Fibroblast of skin of back (primary cell): ENCODE measurements at regions not wholly inside any gene's neighbourhood (a gene's known extent, or its start where the extent isn't known, plus 50 kb on each side); places are given as distances from the start of the nearest gene placed in this dataset.
"Not testable (repeated sequence)": the region's sequence is repeated elsewhere in the genome, so short reads cannot be mapped to it uniquely, and the experiment has no call there.

Source experiments
- DNase-seq: peaks from one replicate; pipeline ENCODE4 v3.0.0-alpha.2; 2013

DNA sequence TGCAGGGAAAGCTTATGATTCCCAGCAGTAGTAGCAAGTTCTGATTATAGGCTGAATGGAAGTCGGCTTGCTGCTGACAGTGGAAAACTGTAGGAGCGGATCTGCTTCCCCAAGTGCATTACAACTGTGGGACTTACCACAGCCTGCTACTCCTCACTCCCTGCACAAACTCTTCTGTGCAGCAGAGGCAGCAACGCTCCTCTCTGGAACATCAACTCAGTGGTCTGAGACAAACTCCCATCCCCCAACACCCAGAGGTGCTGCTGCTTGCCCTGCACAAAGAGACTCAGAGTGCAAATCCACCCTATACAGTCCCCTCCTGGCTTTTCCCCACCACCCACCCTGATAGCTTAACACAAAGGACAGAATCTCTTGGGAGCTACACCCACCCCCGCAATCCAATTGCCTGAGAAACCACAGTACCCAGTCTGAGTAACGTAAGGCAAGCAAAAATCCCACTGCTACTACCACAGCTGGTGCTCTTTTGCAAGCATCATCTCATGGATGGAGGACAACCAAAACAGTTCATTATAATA lies 1455.2 kb downstream of the AMY1C start:
- DNase-seq: no peak

DNA sequence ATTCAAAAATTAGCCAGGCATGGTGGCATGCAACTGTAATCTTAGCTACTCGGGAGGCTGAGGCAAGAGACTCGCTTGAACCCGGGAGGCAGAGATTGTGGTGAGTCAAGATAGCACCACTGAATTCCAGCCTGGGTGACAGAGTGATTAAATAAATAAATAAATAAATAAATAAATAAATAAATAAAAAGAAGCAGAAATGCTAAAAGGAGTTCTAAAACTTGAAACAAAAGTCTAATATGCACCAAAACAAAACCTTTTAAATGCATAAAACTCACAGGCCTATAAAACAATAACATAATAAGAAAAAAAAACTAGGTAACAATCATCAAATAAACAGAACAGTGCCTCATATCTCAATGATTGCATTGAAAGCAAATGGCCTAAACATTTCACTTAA lies 1458.9 kb downstream of the AMY1C start:
- no peak for DNase-seq

DNA sequence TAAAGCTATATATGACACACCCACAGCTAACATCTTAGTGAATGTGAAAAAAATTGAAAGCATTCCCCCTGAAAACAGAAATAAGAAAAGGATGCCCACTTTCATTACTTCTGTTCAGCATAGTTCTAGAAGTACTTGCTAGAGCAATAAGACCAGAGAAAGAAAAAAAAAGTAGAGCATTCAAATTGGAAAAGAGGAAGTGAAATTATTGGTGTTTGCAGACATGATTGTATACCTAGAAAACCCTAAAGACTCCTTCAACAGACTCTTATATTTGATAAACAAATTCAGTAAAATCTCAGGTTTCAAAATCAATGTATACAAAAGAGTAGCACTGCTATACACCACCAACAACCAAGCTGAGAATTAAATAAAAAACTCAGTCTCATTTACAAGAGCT lies 1461.0 kb downstream of the AMY1C start:
- DNase-seq: no peak

DNA sequence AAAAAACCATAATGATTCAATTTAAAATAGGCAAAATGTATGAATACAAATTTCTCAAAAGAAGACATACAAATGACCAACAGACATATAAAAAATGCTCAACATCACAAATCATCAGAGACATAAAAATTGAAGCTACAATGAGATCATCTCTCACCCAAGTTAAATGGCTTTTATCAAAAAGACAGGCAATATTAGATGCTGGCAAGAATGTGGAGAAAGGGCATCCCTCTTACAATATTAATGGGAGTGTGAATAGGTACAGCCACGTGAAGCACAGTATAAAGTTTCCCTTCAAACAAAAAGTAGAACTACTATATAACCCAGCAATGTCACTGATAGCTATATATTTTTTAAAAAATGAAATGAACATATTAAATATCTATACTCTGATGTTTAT lies 1481.7 kb downstream of the AMY1C start:
- no peak for DNase-seq

DNA sequence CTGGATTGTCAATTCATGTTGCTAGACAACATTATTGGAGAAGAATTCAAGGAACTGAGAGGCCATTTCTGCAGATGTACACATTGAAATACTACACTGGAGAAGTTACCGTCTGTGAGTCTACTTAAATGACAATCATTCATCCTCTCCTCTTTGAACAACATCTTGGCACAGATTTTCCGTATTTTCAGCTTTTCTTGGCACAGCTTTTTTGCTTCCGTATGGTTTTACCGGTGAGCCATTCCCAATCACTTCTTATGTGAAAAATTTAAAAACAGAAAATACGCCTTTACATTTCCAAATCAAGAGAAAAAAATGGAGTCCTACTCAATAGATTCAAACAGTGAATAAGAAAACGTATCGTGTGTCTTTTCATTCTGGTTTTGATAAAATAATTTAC lies 1493.7 kb downstream of the AMY1C start:
- DNase-seq: no peak

DNA sequence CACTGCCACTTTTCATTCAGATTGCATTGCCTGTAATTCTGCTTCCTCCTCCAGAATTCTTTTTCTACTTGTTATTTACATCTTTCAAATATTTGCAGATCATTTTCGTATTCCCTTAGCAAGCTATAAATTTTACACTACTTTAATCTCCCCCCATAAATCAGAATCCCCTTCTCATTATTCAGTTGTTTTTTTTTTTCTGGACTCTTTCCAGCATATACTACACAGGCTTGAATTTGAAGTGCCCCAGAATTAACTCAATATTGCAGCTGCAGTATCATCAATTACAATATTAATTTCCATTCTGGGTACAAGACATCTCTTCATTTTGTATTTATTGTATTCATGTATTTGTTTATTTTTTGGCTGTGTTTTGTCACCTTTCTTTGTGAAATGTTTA lies 1494.3 kb downstream of the AMY1C start:
- DNase-seq: no peak

DNA sequence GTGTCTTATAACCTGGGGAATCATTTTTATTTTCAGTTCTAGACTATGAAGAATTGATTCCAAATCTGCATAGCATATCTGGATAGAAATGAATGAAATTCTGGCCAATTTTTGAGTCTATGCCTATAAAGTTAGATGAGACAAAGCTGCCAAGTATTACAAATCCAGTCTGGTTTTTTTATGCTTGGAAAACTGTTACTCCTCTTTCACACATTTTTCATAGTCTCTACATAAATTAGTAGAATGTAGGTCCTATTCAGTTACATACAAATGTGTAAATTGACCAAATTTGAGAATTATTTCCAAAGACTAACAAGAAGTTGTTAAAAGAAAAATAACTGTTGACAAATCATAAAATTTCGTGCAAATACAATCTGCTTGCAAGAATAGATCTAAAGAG lies 1505.2 kb downstream of the AMY1C start:
- no peak for DNase-seq

DNA sequence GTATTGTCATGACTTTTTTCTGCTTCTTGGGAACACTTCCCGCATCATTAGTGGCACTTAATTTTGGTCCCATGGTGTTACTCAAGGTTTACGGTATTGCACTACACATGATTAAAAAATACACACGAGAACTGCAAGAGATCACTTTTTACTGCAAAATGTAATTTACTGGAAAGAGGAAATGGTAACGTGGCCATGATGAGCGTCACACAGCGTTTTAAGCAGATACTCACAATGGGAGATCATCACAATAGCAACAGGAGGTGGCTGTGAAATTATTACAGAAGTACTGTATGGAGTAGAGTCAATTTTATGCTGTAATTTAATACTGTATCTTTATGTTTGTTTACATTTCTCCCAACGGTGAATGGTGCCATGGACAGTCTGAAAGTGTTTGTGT lies 1510.3 kb downstream of the AMY1C start:
- no peak for DNase-seq

DNA sequence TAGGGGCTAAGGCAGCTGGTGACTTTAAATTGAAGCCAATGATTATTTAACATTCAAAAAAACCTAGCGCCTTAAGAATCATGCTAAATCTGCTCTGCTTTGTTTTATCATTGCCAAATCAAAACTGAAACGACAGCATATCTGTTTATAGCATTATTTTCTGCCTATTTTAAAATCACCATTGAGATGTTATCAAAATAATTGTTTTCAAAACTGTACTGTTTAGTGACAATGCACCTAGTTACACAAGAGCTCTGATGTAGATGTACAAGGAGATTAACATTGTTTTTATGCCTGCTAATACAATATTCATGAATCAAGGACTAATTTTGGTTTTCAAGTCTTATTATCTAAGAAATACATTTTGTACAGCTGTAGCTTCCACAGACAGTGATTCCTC lies 1521.3 kb downstream of the AMY1C start:
- DNase-seq: no peak

DNA sequence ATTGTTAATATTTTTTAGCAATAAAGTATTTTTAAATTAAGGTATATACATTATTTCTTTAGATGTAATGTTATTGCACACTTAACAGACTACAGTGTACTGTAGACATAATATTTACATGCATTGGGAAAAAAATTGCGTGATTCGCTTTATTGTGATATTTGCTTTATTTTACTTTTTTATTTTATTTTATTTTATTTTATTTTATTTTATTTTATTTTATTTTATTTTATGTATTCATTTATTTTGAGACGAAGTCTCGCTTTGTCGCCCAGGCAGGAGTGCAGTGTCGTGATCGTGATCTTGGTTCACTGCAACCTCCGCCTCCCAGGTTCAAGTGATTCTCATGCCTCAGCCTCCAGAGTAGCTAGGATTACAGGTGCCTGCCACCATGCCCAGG lies 1522.7 kb downstream of the AMY1C start:
- not testable (repeated sequence) for DNase-seq

DNA sequence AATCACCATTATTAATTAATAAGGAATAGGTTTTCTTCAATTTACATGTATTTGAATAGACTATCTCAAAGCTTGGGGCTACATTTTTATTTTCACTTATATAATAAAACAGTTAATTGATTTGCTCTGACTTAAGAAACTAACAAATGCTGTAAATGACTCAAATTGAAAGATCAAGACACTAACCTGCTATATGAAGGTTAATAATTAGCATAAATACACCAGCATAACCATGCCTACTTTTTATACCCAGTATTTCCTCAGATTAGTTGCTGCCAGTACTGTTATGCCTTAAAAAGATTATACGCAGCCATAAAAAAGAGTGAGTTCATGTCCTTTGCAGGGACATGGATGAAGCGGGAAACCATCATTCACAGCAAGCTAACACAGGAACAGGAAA lies 1545.1 kb downstream of the AMY1C start:
- DNase-seq: no peak

DNA sequence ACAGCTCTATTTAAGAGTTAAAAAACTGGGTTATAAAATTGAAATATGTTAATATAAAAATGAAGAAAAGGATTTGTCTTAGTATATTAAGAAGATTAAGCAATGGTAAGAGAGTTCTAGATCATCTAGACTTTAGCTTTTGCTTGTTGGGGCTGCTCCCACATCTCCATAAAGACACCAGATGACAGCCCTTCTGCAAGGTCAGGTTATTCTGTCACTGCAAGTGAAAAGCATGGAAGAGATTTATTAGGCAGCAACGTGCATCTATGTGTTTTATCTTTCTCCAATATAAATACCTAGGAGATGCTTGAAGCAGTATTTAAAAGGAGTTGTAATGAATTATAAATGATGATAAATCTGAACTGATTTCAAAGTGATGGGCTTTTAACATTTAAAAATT lies 1560.4 kb downstream of the AMY1C start:
- no peak for DNase-seq

DNA sequence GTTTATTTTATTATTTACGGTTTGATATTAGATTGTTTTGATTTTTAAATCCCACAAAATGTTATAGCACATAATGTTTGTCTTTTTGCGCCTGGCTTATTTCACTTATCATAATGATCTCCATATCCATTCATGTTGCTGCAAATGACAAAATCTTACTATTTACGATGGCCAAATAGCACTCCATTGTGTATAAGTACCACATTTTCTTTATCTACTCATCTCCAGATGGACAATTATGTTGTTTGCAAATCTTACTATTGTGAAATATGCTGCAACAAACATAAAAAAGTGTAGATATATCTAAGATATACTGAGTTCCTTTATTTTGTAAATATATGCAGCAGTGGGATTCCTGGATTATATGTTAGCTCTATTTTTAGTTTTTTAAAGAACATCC lies 1568.3 kb downstream of the AMY1C start:
- no peak for DNase-seq

DNA sequence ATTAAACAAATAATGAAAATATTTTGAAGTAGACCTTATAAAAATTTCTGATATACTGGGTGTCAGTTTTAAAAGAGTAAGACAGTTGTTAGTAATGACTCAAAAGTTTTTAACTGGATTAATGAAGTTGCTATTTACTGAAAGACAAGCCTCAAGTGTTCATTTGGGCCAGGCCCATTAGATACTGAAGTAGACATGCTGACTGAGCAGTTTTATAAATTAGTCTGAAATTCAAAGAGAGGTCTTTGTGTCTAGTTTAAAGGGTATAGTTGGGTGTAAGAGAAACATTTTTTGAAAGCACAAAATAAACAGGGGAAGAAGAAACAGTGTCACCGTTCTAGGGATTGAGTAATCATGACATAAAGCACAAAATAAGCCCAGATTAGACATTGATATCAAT lies 1577.2 kb downstream of the AMY1C start:
- no peak for DNase-seq

DNA sequence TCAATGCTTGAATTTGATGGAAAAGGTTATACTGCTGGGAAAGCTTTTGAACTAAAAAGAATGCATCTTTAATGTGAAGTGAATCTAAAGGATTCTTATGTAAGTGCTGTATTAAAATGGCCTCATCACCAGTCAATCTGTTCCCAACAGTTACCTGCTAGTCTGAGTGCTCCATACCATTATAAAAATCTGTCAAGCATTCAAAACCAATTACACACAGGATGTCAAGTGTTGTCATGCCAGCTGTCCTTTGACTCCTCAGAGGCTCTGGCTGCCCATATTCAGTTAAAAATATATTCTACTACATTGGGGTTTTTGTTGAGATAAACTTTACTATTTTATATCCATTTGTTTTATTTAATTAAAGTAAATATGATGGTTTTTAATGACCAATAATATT lies 1587.7 kb downstream of the AMY1C start:
- no peak for DNase-seq

DNA sequence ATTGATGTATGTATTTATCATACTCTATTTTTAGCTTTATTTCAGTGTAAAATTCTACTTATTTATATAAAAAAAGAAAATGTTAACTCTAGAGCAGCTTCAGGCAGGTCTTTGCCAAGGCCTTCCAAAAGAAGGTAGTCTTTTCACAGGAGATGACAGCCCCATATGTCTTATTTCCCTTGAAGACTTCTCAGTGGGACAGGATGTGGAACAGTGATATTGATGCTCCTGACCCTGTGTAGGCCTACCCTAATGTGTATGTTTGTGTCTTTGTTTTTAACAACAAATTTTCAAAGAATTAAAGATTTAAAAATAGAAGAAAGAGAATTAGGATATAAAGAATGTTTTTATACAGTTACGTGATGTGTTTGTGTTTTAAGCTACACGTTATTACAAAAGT lies 1593.6 kb downstream of the AMY1C start:
- no peak for DNase-seq

DNA sequence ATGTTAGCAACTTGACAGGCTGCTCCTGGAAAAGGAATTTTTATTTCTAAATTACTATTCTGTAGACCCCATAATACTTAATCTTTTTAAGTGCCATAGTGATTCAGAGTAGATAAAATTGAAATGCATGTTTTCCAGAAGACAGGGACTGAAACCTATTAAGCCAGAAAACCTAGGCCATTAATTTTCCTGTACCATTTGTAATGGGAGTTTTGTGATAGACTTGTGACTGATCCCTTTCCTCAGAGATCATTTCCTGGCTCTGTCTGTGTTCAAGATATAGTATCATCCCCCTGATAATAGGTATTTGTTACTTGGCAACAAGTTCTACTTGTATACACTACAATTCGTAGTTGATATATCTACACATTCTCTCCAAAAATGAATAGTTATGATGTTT lies 1609.8 kb downstream of the AMY1C start:
- no peak for DNase-seq

DNA sequence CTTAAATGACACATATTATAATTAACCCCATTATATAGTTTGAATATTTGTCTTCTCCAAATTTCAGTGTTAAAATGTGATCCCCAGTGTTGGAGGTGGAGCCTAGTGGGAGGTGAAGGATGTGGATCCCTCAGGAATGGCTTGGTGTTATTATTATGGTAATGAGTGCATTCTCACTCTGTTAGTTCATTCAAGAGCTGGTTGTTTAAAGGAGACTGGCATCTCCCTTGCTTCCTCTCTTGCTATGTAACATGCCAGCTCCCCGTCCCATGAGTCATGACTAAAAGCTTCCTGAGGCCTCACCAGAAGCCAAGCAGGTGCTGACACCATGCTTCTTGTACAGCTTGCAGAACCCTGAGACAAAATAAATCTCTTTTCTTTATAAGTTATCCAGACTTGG lies 1612.7 kb downstream of the AMY1C start:
- no peak for DNase-seq

DNA sequence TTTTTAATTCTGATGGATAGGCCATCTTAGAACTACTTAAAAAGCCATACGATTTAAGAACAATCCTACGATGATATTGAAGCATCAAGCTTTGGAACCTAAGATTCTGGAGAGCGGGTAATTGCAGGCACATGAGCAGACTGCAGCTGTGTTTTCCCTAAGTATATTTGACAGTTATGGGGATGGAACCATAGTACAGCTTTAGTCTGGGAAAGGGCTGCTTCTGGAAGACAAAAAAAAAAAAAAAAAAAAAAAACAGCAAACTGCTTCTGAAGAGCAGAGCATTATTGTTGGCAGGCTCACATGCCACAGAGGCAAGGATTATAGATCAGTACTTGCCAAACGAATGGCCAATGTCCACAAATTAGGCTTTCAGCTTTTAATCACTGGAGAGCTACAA lies 1618.7 kb downstream of the AMY1C start:
- no peak for DNase-seq

DNA sequence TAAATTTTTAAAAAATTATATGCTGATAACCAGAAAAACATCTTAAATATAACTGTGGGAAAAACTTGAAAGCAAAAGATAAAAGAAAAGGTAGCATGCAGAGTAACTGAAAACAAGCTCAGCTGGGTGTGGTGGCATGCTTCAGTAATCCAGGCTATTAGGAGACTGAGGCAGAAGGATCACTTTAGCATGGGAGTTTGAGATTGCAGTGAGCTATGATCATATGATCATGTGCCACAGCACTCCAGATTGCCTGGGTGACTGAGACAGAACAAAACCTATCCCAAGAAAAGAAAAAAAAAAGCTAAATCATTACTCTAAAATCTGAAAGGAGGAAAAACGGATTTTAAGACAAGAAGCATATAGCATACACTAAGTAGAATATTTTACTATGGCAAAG lies 1624.0 kb downstream of the AMY1C start:
- DNase-seq: no peak

DNA sequence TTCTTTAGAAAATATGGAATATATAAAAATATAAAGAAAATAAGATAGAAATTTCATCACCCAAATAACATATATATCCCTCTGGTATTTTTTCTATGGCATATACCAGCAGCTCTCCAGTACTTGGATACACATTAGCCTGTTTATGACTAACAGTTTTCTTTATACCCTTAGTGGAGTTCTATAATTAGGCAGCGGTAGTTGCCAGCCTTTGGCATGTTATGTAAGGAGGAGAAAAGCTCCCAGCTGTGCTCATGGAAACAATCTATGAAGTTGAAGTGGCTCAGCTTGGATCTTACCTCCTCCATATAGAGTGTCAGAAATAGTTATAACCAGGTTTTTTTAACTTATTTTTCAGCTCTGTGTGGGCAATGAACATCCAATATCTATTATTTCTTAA lies 1636.8 kb downstream of the AMY1C start:
- DNase-seq: no peak

DNA sequence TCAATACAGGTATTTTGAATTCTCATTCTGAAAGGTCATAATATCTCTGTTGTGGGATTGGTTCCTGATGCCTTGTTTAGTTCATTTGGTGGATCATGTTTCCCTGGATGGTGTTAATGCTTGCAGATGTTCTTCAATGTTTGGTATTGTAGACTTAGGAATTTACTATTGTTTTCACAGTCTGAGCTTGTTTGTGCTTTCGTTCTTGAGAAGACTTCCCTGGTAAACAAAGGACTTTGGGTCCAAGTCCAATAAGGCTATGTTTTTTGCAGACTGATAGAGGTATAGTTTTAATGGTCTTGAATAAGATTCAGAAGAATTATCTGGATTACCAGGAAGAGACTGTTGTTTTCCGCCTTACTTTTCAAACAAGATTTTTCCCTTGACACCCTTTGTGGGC lies 1646.3 kb downstream of the AMY1C start:
- DNase-seq: no peak

DNA sequence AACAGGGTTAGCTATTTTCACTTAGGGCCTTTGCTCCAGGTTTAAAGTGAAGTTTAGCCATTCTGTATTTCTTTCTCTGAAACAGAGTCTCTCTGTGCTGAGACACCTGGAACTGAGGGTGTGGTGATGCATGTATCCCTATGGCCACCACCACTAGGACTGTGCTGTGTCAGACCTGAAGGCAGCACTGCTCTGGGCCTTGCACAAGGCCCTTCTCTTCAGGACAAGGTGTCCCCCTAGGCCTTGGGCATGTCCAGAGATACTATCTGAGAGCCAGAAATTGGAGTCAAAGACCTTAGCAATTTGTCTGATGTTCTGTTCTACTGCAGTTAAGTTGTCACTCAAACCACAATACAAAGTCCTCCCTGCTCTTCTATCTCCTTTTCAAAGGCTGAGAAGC lies 1649.2 kb downstream of the AMY1C start:
- DNase-seq: no peak

DNA sequence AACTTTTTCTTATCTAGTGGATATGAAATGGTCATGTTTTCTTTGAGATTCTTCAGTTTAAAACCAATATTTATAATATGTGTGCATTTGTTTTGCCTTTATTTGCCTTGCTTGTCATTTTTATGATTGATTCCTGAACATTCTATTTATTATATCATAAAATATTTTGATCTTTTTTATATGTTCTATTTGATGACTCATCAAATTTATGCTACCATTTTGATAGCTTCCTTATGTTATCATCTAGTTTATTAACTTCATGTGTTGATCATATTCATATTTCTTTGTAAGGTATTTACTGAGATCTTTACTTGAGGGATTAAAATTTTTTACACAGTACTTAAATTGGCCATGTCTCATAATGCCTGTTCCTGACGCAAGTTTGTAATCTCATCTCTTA lies 1650.0 kb downstream of the AMY1C start:
- no peak for DNase-seq

DNA sequence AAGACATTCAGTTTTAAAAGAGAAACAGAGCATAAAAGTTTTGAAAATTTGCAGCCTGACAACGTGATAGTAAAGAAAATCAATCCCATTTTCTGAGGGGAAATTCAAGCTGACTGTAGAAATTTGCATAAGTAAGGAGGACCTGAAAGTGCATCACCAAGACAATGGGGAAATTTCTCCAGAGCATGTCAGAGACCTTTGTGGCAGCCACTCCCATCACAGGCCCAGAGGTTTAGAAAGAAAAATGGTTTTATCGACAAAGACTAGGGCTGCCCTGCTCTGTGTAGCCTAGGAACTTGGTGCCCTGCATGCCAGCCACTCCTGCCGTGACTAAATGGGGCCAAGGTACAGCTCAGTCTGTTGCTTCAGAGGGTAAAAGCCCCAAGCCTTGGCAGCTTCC lies 1640.2 kb upstream of the PRMT6 start:
- no peak for DNase-seq

DNA sequence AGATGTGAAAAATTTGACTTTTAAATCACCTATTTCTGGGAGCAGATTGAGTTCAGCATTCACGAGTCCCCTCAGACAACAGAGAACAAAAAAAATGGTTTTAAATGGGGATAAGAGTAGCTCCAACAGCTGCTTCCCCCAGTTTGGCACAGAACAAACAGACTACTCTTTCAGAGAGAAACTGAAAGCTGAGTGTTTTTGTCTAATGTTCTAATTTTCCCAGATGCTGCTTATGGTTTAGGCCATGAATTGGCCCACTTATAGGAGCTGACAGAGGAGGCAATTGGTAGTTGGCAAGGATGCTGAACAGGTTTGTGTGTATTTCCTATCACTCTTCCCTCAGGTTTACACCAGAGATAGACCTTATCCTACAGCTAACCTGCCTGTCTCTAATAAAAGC lies 1637.4 kb upstream of the PRMT6 start:
- DNase-seq: no peak
